HEK293 (cell line): ENCODE measurements at regions not wholly inside any gene's neighbourhood (a gene's known extent, or its start where the extent isn't known, plus 50 kb on each side); places are given as distances from the start of the nearest gene placed in this dataset.

Source experiments
- ZBTB7A ChIP-seq: fragments of 450-650 bp; formaldehyde crosslinking; IDR thresholded peaks from 2 replicates; pipeline ENCODE4 v1.5.1; 2016; ENCODE audit warnings: low read depth, missing biosample characterization, missing genetic modification characterization
- ZBTB8A ChIP-seq: fragments of 450-650 bp; formaldehyde crosslinking; IDR thresholded peaks from 2 replicates; pipeline ENCODE4 v1.5.1; 2016; ENCODE audit warnings: missing biosample characterization, missing genetic modification characterization
- ZNF221 ChIP-seq: fragments of 450-650 bp; formaldehyde crosslinking; IDR thresholded peaks from 2 replicates; pipeline ENCODE4 v1.5.1; 2017; ENCODE audit warnings: missing biosample characterization, missing genetic modification characterization, borderline replicate concordance
- ZNF423 ChIP-seq: fragments of 450-650 bp; formaldehyde crosslinking; IDR thresholded peaks from 2 replicates; pipeline ENCODE4 v1.5.1; 2016; ENCODE audit warnings: missing biosample characterization, missing genetic modification characterization
- ZNF501 ChIP-seq: fragments of 450-650 bp; formaldehyde crosslinking; IDR thresholded peaks from 2 replicates; pipeline ENCODE4 v1.5.1; 2016; ENCODE audit warnings: missing biosample characterization, missing genetic modification characterization
- ZNF585B ChIP-seq: fragments of 450-650 bp; formaldehyde crosslinking; IDR thresholded peaks from 2 replicates; pipeline ENCODE4 v1.5.1; 2016; ENCODE audit warnings: missing biosample characterization, missing genetic modification characterization
- TF ChIP-seq, protein P1 (sequence below): fragments of 450-650 bp; formaldehyde crosslinking; IDR thresholded peaks from 2 replicates; pipeline ENCODE4 v1.5.1; 2016; ENCODE audit warnings: missing biosample characterization, missing genetic modification characterization
- TF ChIP-seq, protein P2 (sequence below): fragments of 450-650 bp; formaldehyde crosslinking; IDR thresholded peaks from 2 replicates; pipeline ENCODE4 v1.5.1; 2017; ENCODE audit warnings: missing biosample characterization, missing genetic modification characterization
- TF ChIP-seq, protein P3 (sequence below): fragments of 450-650 bp; formaldehyde crosslinking; IDR thresholded peaks from 2 replicates; pipeline ENCODE4 v1.5.1; 2016; ENCODE audit warnings: missing biosample characterization, missing genetic modification characterization
- TF ChIP-seq, protein P4 (sequence below): fragments of 450-650 bp; formaldehyde crosslinking; IDR thresholded peaks from 2 replicates; pipeline ENCODE4 v1.5.1; 2016; ENCODE audit warnings: missing biosample characterization, missing genetic modification characterization
- TF ChIP-seq, protein P5 (sequence below): fragments of 450-650 bp; formaldehyde crosslinking; IDR thresholded peaks from 2 replicates; pipeline ENCODE4 v1.5.1; 2016; ENCODE audit warnings: missing biosample characterization, missing genetic modification characterization

DNA sequence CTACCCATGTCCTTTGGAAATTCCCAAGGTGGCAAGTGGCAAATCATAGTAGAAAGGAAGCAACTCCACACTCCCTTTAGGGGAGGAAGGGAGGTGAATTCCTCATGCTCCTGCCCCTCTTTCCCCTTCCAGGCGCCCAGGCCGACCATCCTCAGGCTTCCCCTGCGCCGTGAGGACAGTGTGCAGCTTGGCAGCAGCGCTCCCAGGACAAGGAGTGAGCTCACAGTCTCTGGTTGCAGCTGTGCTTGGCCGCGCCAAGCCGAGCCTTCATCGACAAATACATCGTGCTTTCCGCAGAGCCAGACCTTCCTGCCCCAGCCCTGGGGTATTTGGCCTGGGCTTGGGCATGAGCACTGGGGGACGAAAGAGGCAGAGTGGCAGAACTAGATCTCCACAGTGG is 112.6 kb downstream of the ENGASE start:
- TF ChIP-seq ZNF501 (tag by site-specific recombination) = no peak
- no peak for TF ChIP-seq ZNF221
- no peak for TF ChIP-seq ZBTB8A
- TF ChIP-seq, protein P1, sequence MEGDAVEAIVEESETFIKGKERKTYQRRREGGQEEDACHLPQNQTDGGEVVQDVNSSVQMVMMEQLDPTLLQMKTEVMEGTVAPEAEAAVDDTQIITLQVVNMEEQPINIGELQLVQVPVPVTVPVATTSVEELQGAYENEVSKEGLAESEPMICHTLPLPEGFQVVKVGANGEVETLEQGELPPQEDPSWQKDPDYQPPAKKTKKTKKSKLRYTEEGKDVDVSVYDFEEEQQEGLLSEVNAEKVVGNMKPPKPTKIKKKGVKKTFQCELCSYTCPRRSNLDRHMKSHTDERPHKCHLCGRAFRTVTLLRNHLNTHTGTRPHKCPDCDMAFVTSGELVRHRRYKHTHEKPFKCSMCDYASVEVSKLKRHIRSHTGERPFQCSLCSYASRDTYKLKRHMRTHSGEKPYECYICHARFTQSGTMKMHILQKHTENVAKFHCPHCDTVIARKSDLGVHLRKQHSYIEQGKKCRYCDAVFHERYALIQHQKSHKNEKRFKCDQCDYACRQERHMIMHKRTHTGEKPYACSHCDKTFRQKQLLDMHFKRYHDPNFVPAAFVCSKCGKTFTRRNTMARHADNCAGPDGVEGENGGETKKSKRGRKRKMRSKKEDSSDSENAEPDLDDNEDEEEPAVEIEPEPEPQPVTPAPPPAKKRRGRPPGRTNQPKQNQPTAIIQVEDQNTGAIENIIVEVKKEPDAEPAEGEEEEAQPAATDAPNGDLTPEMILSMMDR (tag by site-specific recombination) = no peak
- no peak for TF ChIP-seq ZNF585B
- TF ChIP-seq ZBTB7A (tag by site-specific recombination) = no peak
- TF ChIP-seq, protein P2, sequence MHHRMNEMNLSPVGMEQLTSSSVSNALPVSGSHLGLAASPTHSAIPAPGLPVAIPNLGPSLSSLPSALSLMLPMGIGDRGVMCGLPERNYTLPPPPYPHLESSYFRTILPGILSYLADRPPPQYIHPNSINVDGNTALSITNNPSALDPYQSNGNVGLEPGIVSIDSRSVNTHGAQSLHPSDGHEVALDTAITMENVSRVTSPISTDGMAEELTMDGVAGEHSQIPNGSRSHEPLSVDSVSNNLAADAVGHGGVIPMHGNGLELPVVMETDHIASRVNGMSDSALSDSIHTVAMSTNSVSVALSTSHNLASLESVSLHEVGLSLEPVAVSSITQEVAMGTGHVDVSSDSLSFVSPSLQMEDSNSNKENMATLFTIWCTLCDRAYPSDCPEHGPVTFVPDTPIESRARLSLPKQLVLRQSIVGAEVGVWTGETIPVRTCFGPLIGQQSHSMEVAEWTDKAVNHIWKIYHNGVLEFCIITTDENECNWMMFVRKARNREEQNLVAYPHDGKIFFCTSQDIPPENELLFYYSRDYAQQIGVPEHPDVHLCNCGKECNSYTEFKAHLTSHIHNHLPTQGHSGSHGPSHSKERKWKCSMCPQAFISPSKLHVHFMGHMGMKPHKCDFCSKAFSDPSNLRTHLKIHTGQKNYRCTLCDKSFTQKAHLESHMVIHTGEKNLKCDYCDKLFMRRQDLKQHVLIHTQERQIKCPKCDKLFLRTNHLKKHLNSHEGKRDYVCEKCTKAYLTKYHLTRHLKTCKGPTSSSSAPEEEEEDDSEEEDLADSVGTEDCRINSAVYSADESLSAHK (tag by site-specific recombination) = no peak
- TF ChIP-seq, protein P3, sequence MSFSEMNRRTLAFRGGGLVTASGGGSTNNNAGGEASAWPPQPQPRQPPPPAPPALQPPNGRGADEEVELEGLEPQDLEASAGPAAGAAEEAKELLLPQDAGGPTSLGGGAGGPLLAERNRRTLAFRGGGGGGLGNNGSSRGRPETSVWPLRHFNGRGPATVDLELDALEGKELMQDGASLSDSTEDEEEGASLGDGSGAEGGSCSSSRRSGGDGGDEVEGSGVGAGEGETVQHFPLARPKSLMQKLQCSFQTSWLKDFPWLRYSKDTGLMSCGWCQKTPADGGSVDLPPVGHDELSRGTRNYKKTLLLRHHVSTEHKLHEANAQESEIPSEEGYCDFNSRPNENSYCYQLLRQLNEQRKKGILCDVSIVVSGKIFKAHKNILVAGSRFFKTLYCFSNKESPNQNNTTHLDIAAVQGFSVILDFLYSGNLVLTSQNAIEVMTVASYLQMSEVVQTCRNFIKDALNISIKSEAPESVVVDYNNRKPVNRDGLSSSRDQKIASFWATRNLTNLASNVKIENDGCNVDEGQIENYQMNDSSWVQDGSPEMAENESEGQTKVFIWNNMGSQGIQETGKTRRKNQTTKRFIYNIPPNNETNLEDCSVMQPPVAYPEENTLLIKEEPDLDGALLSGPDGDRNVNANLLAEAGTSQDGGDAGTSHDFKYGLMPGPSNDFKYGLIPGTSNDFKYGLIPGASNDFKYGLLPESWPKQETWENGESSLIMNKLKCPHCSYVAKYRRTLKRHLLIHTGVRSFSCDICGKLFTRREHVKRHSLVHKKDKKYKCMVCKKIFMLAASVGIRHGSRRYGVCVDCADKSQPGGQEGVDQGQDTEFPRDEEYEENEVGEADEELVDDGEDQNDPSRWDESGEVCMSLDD (tag by site-specific recombination) = no peak
- no peak for TF ChIP-seq ZNF423 (tag by site-specific recombination)
- TF ChIP-seq, protein P4, sequence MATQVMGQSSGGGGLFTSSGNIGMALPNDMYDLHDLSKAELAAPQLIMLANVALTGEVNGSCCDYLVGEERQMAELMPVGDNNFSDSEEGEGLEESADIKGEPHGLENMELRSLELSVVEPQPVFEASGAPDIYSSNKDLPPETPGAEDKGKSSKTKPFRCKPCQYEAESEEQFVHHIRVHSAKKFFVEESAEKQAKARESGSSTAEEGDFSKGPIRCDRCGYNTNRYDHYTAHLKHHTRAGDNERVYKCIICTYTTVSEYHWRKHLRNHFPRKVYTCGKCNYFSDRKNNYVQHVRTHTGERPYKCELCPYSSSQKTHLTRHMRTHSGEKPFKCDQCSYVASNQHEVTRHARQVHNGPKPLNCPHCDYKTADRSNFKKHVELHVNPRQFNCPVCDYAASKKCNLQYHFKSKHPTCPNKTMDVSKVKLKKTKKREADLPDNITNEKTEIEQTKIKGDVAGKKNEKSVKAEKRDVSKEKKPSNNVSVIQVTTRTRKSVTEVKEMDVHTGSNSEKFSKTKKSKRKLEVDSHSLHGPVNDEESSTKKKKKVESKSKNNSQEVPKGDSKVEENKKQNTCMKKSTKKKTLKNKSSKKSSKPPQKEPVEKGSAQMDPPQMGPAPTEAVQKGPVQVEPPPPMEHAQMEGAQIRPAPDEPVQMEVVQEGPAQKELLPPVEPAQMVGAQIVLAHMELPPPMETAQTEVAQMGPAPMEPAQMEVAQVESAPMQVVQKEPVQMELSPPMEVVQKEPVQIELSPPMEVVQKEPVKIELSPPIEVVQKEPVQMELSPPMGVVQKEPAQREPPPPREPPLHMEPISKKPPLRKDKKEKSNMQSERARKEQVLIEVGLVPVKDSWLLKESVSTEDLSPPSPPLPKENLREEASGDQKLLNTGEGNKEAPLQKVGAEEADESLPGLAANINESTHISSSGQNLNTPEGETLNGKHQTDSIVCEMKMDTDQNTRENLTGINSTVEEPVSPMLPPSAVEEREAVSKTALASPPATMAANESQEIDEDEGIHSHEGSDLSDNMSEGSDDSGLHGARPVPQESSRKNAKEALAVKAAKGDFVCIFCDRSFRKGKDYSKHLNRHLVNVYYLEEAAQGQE (tag by site-specific recombination) = no peak
- TF ChIP-seq, protein P5, sequence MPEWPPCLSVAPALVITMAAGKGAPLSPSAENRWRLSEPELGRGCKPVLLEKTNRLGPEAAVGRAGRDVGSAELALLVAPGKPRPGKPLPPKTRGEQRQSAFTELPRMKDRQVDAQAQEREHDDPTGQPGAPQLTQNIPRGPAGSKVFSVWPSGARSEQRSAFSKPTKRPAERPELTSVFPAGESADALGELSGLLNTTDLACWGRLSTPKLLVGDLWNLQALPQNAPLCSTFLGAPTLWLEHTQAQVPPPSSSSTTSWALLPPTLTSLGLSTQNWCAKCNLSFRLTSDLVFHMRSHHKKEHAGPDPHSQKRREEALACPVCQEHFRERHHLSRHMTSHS (tag by site-specific recombination) = no peak
